T-helper 2 cell treated with Interferon-gamma antibody and Interleukin-4, amounts not matched to agents 100 ng/mL and 5 ng/mL, for 36 hours (primary cell): ENCODE measurements at regions not wholly inside any gene's neighbourhood (a gene's known extent, or its start where the extent isn't known, plus 50 kb on each side); places are given as distances from the start of the nearest gene placed in this dataset.
"Not testable (repeated sequence)": the region's sequence is repeated elsewhere in the genome, so short reads cannot be mapped to it uniquely, and the experiment has no call there.

Source experiments
- intact Hi-C: fragments of 100-400 bp; cut with micrococcal nuclease; formaldehyde crosslinking; loops from one replicate; pipeline ENCODE4 v1.15.1; 2023

DNA sequence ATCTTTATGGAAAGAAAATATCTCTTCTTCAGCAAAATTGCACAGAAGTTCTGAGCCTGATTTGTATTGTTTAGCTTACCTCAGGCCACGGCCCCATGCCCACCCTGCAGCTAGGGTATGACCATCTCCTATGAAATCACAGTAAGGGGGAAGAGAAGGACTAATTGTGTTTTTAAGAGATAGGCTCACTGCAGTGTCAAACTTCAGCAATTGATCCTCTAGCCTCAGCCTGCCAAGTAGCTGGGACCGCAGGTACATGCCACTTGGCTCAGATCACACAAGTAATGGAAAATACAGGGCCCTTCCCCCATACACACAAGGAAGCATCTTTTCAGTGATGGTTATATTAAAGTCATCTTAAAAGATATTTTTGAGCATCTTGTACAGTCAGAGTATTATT is 60.0 kb downstream of the DMAC1 start:
- intact Hi-C loops, result no loop called here

DNA sequence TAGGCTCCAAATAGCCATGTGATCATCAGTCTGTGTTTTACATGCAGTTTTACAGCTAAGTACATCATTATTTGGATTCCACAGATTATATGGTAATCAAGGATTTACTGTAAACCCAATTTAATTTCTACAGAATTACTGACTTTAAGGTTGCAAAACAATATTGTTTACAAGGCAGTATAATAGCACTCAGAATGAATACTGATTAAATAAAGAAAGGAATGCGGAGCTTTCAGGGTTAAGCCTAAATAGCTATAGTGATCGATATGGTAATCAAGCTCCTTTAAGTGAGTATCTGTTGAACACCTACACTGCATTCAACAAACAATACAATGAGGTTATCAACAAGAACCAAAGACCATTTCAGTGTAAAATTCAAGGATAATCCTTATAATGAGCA is 64.3 kb downstream of the DMAC1 start:
- intact Hi-C loops, result no loop called here

DNA sequence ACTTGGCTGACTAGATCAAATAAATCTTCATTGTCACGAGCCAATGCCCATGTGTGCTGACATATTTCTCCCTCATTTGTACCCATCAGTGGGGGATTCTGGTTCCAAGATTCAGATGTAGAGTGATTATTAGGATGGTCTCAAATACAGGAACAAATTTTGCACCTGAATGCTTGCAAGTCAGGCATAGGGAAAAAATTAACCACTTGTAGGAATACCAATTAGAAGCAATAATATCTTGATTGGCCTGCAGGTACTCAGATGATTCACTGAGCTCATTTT is 69.5 kb downstream of the DMAC1 start:
- intact Hi-C loops, result no loop called here

DNA sequence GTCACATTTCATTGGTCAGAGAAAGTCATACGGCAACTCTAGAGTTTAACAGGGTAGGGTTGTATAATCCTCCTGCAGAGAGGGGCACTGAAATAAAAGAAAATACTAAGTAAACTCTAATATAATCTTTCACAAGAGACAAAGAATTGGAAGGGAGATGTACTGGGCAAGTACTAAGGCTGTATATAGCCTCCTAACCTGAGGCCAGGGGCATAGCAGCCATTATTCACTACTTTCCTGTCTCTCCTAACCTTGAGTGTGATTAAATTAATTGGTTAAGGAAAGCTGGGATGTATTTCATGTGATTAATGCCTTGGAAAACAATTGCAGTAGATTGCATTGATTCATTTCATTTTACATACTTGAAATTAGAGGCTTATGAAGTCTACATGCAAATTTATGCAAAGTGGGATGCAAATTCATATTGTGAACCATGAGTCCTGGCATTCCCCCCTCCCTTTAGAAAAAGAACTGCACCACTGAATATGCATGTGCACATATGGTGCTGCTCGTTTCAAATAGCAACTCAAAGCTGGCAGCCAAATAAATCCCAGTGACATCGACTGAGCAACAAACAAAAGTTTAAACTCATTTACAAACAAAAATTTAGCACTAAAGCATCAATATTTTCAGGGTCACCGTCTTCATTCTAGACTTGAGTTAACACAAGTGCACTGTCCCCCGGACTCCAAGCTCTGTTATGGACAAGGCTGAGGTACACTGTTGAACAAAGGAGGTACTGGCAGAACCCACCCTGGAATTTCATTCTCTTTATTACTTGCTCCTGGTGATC is 70.0 kb downstream of the DMAC1 start:
- intact Hi-C loops, result no loop called here

DNA sequence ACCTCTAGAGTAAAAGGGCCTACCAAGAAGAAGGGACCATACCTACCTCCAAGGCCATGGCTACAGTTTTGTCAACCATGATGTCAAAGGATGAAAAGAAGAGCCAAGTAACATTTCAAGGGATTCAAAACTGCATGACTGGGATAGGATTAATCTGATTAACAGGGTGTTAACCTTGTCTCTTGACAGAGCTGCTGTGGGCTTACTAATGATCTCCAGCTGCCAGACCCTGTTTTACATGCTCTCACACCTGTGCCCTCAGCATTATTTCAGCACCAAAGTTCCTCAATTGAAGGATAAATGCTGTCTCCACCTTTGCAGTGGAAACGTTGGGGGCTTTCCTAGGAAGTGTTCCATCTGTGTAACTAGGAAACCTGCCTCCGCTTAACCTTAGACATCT is 78.3 kb downstream of the DMAC1 start:
- intact Hi-C loops, result no loop called here

DNA sequence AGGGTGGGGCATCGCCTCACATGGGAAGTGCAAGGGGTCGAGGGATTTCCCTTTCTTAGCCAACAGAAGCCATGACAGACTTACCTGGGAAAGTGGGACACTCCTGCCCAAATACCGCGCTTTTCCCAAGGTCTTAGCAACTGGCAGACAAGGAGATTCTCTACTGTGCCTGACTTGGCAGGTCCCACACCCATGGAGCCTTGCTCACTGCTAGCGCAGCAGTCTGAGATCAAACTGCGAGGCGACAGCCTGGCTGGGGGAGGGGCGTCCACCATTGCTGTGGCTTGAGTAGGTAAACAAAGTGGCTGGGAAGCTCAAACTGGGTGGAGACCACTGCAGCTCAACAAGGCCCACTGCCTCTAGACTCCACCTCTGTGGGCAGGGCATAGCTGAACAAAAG is 86.5 kb downstream of the DMAC1 start:
- intact Hi-C loops, result not testable (repeated sequence)

DNA sequence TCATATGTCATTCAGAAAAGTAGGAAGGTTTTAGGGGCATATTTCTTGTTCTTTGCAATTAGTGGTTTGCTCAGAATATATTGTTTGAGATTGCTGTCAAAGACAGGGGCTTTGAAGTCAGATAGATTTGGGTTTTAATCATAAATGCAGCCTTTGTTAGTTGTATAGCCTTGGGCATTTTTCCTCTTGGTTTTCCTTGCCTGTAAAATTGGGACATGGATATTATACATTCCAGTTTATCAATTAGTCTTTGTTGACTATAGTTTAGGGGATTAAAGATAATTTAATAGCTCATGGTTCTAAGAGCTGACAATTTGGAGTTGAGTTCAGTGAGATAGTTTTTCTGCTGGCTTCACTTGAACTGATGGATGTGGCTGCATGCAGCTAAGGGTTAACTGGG is 88.9 kb downstream of the DMAC1 start:
- intact Hi-C loops, result no loop called here

DNA sequence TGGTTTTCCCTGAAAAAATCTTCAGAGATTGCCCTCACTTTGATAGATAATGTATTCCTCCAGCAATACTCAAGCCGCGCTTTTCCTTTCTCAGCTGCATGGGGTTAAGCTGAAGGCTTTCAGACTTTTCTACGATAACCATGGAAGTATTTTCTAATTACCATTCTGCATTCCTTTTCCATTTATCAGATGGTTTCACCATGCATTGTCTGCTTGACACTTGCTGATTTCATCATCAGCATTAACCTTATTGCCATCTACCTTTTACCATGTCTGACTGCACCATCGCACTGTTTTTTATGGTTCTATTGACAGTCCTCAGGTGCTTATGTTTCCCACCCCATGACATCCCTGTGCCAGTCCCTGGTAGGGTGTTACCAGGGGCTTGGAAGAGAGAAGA is 91.6 kb downstream of the DMAC1 start:
- intact Hi-C loops, result no loop called here

DNA sequence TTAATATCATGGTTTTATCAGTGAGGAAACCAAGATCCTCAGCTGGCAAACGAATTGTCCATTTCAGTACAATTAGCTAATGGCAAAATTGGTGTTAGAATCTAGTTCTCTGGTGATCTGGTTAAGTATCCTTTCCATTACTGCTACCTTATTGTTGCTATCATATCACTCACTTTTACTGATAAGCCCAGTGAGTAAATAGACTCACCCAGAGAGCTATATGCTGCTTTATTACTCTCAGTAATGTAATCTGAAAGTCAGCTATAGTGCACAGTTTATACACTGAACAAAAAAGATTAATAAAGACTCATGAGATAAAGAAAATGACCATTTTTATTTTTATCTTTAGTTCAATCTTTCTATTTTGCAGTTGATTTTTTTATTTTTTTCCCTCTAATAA is 95.0 kb downstream of the DMAC1 start:
- intact Hi-C loops, result no loop called here

DNA sequence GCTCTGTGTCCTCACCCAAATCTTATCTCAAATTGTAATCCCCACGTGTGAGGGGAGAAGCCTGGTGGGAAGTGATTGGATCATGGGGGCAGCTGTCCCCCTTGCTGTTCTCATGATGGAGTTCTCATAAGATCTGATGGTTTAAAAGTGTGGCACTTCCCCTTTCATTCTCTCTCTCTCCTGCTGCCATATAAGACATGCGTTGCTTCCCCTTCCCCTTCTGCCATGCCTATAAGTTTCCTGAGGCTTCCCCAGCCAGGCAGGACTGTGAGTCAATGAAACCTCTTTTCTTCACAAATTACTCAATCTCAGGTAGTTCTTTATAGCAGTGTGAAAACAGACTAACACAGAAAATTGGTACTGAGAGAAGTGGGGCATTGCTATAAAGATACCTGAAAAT is 107.7 kb downstream of the DMAC1 start:
- intact Hi-C loops, result no loop called here

DNA sequence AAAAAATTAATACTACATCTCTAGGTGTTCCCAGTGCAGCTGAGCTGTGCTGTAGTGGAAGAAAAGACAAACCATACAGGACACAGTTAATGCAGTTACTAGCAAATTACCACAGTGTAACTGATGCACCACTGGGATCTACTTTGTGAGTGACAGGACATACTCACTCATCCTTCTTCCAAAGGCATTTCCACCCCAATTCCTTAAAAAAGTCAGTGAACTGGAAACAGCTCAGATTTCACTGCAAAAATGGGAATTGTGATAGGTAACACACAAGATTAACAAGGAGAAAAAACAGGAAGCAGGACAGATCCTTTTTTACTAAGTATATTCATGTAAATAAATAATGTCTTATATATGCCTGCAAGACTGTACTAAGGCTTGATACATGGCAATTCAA is 109.6 kb downstream of the DMAC1 start:
- intact Hi-C loops, result no loop called here

DNA sequence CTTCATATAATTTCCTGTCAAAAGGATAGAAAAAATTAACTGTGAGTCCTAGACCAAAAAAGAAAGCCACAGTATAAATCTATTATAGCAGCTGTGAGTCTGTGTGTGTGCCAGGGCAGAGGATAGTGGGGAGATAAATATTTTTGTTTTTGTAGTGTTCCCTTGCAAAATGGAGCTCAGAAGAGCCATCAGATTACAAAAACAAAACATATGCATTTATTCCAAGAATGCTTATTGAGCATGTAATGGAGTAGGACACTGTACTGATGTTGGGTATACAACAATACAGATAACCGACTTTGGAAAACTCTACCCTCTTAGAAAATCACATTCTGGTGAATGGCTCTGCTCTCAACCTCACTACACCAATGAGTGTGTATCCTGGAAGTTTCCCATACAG is 111.0 kb downstream of the DMAC1 start:
- intact Hi-C loops, result no loop called here

DNA sequence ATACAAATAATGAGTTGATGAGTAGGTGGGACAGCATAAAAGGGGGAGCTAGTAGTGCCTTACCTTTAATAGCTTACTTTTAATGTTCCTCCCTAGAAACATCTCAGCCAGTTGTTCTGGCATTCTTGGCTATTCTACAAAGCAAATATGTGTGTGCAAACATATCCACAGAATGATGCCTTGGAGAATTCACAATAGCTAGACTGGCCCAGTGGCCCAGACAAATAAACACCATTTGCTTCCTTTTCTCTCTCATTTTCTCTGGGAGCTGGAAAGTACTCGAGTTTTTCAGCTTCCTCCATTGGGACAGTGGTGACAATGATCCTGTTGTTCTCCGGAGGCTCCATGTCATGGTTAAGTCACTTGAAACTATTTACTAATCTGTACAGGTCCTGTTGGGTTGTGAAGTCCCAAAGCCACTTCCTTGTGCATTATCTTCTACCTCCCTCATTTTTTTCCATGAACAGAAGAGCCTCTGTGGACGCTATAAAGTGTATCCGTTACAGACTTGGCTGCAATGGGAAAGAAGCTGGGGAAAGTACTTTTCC is 122.9 kb downstream of the DMAC1 start:
- intact Hi-C loops, result no loop called here

DNA sequence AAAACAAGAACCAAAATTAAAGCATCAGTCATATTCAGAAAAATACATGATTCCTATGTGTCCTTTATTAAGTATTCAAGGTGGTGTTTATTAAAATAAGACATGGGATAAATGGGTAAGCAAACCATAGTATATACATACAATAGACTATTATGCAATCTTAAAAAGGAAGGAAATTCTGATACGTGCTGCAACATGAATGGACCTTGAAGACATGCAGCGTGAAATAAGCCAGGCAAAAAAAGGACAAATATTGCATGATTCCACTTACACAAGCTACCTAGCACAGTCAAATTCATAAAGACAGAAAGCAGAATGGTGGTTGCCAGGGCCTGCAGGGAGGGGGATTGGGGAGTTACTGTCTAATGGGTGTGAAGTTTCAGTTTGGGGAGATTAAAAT is 127.7 kb downstream of the DMAC1 start:
- intact Hi-C loops, result no loop called here

DNA sequence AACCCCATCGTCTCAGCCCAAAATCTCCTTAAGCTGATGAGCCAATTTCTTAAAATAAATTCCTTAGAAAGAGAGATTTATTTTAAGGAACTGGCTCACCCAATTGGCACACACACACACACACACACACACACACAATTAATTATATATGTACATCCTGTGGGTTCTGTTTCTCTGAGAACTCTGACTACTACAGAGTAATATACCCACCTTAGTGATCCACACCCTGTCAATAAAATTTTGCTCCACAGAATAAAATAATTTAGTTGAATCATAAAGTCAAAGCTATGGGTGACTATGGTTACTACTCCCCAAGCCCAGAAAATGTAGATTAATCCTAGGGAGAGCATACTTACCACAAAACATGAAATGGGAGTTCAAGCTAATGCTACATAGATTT is 131.0 kb downstream of the DMAC1 start:
- intact Hi-C loops, result no loop called here

DNA sequence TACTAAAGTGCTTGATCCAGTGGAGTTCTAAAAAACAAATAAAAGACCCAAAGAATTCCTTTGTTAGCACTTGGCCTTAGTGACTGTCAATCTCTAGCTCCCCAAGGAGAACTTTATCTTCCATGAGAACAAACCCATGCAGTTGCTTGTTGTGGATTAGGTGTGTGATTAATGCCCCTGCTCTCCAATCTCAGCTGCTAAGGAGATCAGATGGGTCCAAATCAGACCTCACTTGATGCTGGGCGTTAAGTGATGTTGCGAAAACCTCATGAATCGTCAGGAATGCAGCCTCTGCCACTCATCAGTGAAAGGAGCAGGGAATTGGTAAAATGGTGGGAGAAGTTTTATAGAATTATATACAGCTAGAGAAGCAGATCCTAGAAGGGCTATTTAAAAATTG is 133.7 kb downstream of the DMAC1 start:
- intact Hi-C loops, result no loop called here

DNA sequence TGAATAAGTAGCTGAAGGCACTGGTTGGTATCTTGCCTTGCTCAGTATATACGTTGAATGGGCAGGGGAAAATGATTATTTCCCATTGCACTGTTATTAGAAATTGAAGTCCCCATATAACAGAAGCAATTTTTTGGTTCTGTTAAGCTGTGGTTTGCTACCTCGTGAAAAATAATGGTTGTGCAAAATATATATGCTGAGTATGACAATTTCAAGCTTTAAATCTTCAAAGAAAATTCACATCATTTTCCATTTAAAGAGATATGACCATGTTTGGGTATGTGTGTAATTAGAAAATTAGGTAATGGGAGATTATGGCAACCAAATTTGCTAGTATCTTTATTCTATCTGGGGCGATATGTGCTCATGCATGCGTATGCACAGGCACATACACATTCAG is 139.8 kb downstream of the DMAC1 start:
- intact Hi-C loops, result no loop called here

DNA sequence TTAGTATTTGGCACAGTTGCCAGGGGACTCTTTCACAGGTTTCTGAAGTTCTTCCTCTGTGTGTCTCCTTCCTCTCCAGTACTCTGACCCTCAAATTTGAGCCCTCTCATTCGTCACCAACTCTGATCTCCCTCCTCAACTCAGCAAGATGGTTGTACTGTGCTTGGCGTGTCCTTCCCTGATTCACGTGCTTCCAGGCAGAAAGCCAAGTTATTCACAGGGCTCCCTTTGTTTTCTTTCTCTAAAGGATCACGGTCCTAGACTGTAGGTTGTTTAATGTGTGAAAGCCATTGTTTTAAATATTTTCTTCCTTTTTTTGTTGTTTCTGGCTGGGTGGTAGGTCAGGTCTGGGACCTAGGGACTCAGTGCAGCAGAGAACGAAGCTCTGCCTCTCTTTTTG is 142.9 kb downstream of the DMAC1 start:
- intact Hi-C loops, result no loop called here

DNA sequence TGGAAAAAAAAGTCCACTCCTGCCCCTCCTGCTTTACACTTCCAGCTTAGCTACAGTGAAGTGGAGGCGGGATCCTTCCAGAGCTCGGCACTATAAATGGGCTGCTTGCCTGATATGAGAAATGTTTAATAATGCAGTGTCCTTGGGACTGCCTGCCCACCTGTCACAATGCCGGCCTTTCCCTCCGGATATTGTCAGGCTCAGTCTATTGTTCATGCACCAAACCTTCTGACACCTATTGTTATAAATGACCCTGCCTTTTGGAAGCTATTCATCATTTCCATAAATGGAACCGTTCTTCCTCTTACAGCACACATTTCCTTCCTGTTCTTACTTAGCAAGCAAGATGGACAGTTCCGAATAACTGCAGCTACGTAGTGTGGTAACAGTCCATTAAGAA is 146.3 kb downstream of the DMAC1 start:
- intact Hi-C loops, result no loop called here

DNA sequence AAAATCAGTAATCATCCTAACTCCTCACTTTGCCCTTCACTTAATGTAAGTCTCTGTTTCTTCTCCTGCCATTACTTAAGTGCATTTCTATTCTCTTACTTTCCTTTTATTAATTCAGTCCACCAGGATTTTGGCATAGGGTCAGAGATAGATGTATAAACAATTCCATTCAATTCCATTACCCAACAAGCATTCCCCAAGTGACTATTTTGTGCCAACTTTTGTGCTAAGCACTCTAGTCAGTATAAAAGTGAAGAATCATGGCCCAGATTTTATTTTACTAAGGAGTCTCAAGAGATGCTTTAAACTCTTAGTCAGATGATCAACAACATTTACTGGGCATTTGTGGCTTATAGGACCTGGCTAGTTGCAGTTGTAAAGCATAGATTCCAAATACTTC is 159.3 kb downstream of the DMAC1 start:
- intact Hi-C loops, result loop anchor here (10.0 kb wide), 1 partner anchor 45 kb away; no protein-coding TSS in a partner anchor

DNA sequence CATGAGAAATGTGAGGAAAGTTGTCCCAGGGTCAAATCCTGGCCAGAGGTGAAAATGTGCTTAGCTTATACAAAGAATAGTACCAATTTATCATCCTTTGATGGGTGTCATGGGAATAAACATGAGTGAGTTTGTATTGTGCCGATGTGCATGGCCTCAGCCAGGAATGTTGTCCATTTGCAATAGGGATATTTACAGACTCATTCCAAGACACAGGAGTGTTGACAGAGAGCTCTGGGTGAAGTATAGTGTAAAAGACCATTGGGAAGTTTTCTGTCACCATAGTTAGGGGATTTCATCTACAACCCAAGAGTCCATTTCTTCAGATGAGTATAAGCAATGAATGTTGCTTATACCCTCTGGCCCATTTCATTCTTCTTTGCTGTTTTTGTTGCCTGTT is 160.1 kb downstream of the DMAC1 start:
- intact Hi-C loops, result no loop called here

DNA sequence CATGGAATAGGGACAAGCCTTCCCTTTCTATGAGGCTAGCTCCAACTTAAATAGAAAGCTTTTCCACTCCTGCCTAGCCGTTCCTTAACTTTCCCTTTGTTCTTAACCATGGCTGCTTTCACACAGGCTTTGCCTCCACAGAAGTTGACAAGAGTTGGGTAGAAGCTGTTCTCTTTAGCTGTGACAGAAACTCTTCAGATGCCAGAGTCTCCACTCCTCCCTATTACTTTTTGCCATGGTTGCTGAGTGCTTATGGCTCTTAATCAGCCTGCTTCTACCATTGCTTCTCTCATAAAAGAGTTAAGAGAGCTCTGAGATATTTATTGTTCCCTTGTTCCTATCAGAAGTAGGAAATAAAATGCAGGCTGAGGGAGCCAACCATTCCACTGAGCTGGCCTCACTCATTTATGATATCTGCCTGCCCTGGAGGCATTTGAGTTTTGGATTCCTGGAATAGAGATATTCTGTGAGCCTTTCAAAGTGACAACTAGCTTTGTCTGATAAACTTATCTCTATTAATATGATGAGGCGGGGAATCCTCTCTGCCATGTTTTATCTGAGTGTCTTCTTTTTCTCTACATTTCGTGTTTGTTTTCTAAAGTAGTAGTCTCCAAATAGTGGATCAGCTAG is 162.6 kb downstream of the DMAC1 start:
- intact Hi-C loops, result no loop called here

DNA sequence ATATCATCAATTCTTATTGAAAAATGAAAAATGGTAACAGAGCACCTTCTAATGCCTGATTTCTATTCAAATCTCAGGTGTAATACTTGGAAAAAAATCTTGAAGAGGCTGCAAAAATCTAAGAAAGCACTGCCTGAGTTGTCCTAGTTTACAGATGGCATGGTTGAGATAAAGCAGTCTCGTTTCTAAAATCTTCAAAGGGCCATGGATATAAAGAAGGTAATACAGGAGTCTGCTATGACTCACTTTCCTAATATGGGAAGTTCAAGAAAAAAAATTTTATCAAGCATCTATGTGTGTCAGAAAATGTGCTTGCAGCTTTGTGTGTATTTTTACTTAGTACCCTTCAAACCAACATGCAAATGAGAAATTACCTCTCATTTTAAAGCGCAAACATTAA is 163.3 kb downstream of the DMAC1 start:
- intact Hi-C loops, result no loop called here
